ENCODE measurements at regions not wholly inside any gene's neighbourhood (a gene's known extent, or its start where the extent isn't known, plus 50 kb on each side); places are given as distances from the start of the nearest gene placed in this dataset.
A peak's percentile ranks its signal among the peaks of the same experiment; 100 is the strongest.

- H3K27me3 ChIP-seq (ENCODE audit: insufficient read depth, low read length) = no peaks in the 10 kb centered on the region
- no peak for DNase-seq (ENCODE audit: low read depth, low spot score)
- H2AFZ ChIP-seq (ENCODE audit: low read depth, low read length, poor library complexity, severe bottlenecking) = no peak overlapping the region
- H3K27ac ChIP-seq (ENCODE audit: low read depth, low read length) = no peak overlapping the region
- no peak overlapping the region for H3K9ac ChIP-seq (ENCODE audit: low read length)
- H3K9me2 ChIP-seq (ENCODE audit: insufficient read depth) = no peaks in the 10 kb centered on the region
- H3K4me1 ChIP-seq (ENCODE audit: control insufficient read depth in 1 of 2, insufficient read depth in 2 of 2, low read length in 2 of 2) = no peaks in the 10 kb centered on the region
- H3K79me2 ChIP-seq (ENCODE audit: insufficient read depth, low read length) = no peaks in the 10 kb centered on the region
- H3K9me3 ChIP-seq (ENCODE audit: control insufficient read depth in 1 of 2, insufficient read depth in 1 of 2, low read depth in 1 of 2, low read length in 2 of 2) = peaks cover 3 to 7% of the 10 kb centered on the region in 2 experiments; a peak in 1 of 4 replicates
- ChIA-PET POLR2A (no interaction called here), RAD21 (ENCODE audit: low non-redundant PET in 1 of 2, low total read pairs in 2 of 2, uncharacterized antibody in 2 of 2, unreplicated experiment in 2 of 2) (no interaction called here), CTCF (no interaction called here)
- H4K20me1 ChIP-seq (ENCODE audit: insufficient read depth) = no peaks in the 10 kb centered on the region
- no peak for ATAC-seq
- TF ChIP-seq SRF (IDR thresholded peaks at IDR 0.05; ENCODE audit: low read depth) (no peak), CEBPB (IDR thresholded peaks at IDR 0.05; ENCODE audit: low read depth) (peak; percentile 32; the same call in 1 of the 2 replicates)
- BruUV-seq (replicated peaks) = no TSS peak
- no peaks in the 10 kb centered on the region for H3K36me3 ChIP-seq (ENCODE audit: control insufficient read depth in 1 of 2, insufficient read depth in 2 of 2, low read length in 2 of 2)
- intact Hi-C loops (cut with micrococcal nuclease) = no loop called here
- no peak overlapping the region for H3K4me3 ChIP-seq (replicated peaks in 1 of 2; ENCODE audit: low read depth in 1 of 2, low read length in 2 of 2)
- no peak overlapping the region for H3K4me2 ChIP-seq (ENCODE audit: low read length)
These were observed 243.9 kb downstream of the SNX13 start for GRCh38 chr7:17696422-17696821.

- BruUV-seq (replicated peaks) = no TSS peak
- no peaks in the 10 kb centered on the region for H4K20me1 ChIP-seq (ENCODE audit: insufficient read depth)
- no peak for DNase-seq (ENCODE audit: low read depth, low spot score)
- H3K4me2 ChIP-seq (ENCODE audit: low read length) = no peak overlapping the region
- TF ChIP-seq SP1 (IDR thresholded peaks at IDR 0.05; ENCODE audit: low read depth) (no peak), SRF (IDR thresholded peaks at IDR 0.05; ENCODE audit: low read depth) (no peak), YY1 (IDR thresholded peaks at IDR 0.05; ENCODE audit: extremely low read depth, insufficient replicate concordance, low read depth, low read length) (no peak), SIN3A (IDR thresholded peaks at IDR 0.05; ENCODE audit: low read depth) (no peak), ELF1 (IDR thresholded peaks at IDR 0.05; ENCODE audit: borderline replicate concordance, low read depth) (no peak), CEBPB (IDR thresholded peaks at IDR 0.05; ENCODE audit: low read depth) (no peak), EGR1 (IDR thresholded peaks at IDR 0.05; ENCODE audit: low read depth) (no peak), EZH2 (IDR thresholded peaks at IDR 0.05) (no peak), RAD21 (IDR thresholded peaks at IDR 0.05; ENCODE audit: low read depth) (no peak), MAX (IDR thresholded peaks at IDR 0.05) (no peak), CBX3 (IDR thresholded peaks at IDR 0.05; ENCODE audit: low read depth) (no peak), FOSL1 (IDR thresholded peaks at IDR 0.05; ENCODE audit: low read depth) (no peak), ZFX (IDR thresholded peaks at IDR 0.05) (no peak), POLR2A (IDR thresholded peaks at IDR 0.05; ENCODE audit: borderline replicate concordance, extremely low read depth, insufficient read depth, insufficient read length) (no peak), CTCF (IDR thresholded peaks at IDR 0.05 in 2 of 3, conservative IDR thresholded peaks at IDR 0.05 in 1 of 3; ENCODE audit: borderline replicate concordance in 1 of 3, insufficient read depth in 1 of 3, low read depth in 2 of 3, low read length in 2 of 3) (no peak), TCF7L2 (IDR thresholded peaks at IDR 0.05; ENCODE audit: borderline replicate concordance, extremely low read depth, insufficient read depth, insufficient read length) (no peak), ATF3 (IDR thresholded peaks at IDR 0.05) (no peak), JUND (IDR thresholded peaks at IDR 0.05) (no peak), POLR2AphosphoS5 (IDR thresholded peaks at IDR 0.05; ENCODE audit: low read depth, low read length) (no peak)
- H3K79me2 ChIP-seq (ENCODE audit: insufficient read depth, low read length) = no peaks in the 10 kb centered on the region
- H3K9me2 ChIP-seq (ENCODE audit: insufficient read depth) = no peaks in the 10 kb centered on the region
- H3K36me3 ChIP-seq (ENCODE audit: control insufficient read depth in 1 of 2, insufficient read depth in 2 of 2, low read length in 2 of 2) = no peaks in the 10 kb centered on the region
- ChIA-PET RAD21 (ENCODE audit: low non-redundant PET in 1 of 2, low total read pairs in 2 of 2, uncharacterized antibody in 2 of 2, unreplicated experiment in 2 of 2) (no interaction called here), CTCF (no interaction called here), POLR2A (no interaction called here)
- H3K27ac ChIP-seq (ENCODE audit: low read depth, low read length) = no peak overlapping the region
- H2AFZ ChIP-seq (ENCODE audit: low read depth, low read length, poor library complexity, severe bottlenecking) = no peak overlapping the region
- H3K9ac ChIP-seq (ENCODE audit: low read length) = no peak overlapping the region
- H3K27me3 ChIP-seq (ENCODE audit: insufficient read depth, low read length) = no peaks in the 10 kb centered on the region
- intact Hi-C loops (cut with micrococcal nuclease) = no loop called here
- no peaks in the 10 kb centered on the region for H3K4me1 ChIP-seq (ENCODE audit: control insufficient read depth in 1 of 2, insufficient read depth in 2 of 2, low read length in 2 of 2)
- peaks cover 3 to 7% of the 10 kb centered on the region in 2 experiments; a peak in 1 of 4 replicates for H3K9me3 ChIP-seq (ENCODE audit: control insufficient read depth in 1 of 2, insufficient read depth in 1 of 2, low read depth in 1 of 2, low read length in 2 of 2)
- no peak overlapping the region for H3K4me3 ChIP-seq (replicated peaks in 1 of 2; ENCODE audit: low read depth in 1 of 2, low read length in 2 of 2)
- ATAC-seq = no peak
These were observed 243.0 kb downstream of the SNX13 start for GRCh38 chr7:17697128-17697881.
